ENCODE measurements at regions not wholly inside any gene's neighbourhood (a gene's known extent, or its start where the extent isn't known, plus 50 kb on each side); places are given as distances from the start of the nearest gene placed in this dataset.

DNA sequence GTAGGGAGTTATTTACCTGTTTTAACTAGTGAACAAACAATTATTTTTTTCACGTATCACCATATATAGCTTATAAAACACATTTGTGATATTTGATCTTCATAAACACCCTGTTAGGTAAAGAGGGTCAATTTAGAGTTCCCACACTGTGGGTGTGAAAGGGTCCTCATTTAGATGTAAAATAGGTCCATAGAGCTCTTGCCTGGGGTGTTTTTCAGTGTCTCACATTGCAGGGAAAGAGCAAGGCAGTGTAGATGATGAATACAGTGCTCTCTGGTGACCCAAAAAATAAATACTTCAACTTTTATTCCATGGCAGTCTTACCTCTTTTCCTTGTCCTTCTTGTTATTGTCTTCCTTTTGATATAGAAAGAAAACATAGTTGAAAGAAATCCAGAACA lies 403.2 kb upstream of the SGCD start:
- DNase-seq (no peak), ATAC-seq (ENCODE audit: low read depth) (no peak)
- no peak for TF ChIP-seq RCOR1 (IDR thresholded peaks at IDR 0.05; ENCODE audit: insufficient replicate concordance, low read length)
- TF ChIP-seq RAD21 (IDR thresholded peaks at IDR 0.05; ENCODE audit: low read length), result no peak
- TF ChIP-seq, protein P1, sequence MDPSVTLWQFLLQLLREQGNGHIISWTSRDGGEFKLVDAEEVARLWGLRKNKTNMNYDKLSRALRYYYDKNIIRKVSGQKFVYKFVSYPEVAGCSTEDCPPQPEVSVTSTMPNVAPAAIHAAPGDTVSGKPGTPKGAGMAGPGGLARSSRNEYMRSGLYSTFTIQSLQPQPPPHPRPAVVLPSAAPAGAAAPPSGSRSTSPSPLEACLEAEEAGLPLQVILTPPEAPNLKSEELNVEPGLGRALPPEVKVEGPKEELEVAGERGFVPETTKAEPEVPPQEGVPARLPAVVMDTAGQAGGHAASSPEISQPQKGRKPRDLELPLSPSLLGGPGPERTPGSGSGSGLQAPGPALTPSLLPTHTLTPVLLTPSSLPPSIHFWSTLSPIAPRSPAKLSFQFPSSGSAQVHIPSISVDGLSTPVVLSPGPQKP (IDR thresholded peaks at IDR 0.05; ENCODE audit: borderline replicate concordance, low read depth, low read length), result no peak
- no peak for TF ChIP-seq MXI1 (IDR thresholded peaks at IDR 0.05; ENCODE audit: borderline replicate concordance, low read depth, low read length)
- TF ChIP-seq RFX5 (IDR thresholded peaks at IDR 0.05; ENCODE audit: low read depth, low read length), result no peak
- no peak for TF ChIP-seq NFE2L2 (IDR thresholded peaks at IDR 0.05; ENCODE audit: low read depth, low read length)
- TF ChIP-seq, protein P2, sequence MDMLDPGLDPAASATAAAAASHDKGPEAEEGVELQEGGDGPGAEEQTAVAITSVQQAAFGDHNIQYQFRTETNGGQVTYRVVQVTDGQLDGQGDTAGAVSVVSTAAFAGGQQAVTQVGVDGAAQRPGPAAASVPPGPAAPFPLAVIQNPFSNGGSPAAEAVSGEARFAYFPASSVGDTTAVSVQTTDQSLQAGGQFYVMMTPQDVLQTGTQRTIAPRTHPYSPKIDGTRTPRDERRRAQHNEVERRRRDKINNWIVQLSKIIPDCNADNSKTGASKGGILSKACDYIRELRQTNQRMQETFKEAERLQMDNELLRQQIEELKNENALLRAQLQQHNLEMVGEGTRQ (IDR thresholded peaks at IDR 0.05; ENCODE audit: low read depth, low read length), result no peak
- no peak for TF ChIP-seq CEBPB (IDR thresholded peaks at IDR 0.05; ENCODE audit: low read depth, low read length)
- TF ChIP-seq MAFK (IDR thresholded peaks at IDR 0.05; ENCODE audit: low read depth, low read length), result no peak
- no peak for TF ChIP-seq SMC3 (IDR thresholded peaks at IDR 0.05; ENCODE audit: low read depth, low read length)
- TF ChIP-seq POLR2A (IDR thresholded peaks at IDR 0.05; ENCODE audit: low read depth, low read length), result no peak
- TF ChIP-seq FOS (IDR thresholded peaks at IDR 0.05; ENCODE audit: low read depth, low read length), result no peak
- no peak for TF ChIP-seq BHLHE40 (IDR thresholded peaks at IDR 0.05; ENCODE audit: low read depth, low read length)
- TF ChIP-seq, protein P3, sequence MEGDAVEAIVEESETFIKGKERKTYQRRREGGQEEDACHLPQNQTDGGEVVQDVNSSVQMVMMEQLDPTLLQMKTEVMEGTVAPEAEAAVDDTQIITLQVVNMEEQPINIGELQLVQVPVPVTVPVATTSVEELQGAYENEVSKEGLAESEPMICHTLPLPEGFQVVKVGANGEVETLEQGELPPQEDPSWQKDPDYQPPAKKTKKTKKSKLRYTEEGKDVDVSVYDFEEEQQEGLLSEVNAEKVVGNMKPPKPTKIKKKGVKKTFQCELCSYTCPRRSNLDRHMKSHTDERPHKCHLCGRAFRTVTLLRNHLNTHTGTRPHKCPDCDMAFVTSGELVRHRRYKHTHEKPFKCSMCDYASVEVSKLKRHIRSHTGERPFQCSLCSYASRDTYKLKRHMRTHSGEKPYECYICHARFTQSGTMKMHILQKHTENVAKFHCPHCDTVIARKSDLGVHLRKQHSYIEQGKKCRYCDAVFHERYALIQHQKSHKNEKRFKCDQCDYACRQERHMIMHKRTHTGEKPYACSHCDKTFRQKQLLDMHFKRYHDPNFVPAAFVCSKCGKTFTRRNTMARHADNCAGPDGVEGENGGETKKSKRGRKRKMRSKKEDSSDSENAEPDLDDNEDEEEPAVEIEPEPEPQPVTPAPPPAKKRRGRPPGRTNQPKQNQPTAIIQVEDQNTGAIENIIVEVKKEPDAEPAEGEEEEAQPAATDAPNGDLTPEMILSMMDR (conservative IDR thresholded peaks at IDR 0.05; ENCODE audit: low read depth, low read length), result no peak
- no peaks in the 10 kb centered on the region for H3K79me1 ChIP-seq (ENCODE audit: low read depth in 1 of 2, low read length in 2 of 2)
- H3K23ac ChIP-seq (ENCODE audit: low read depth, low read length), result no peak overlapping the region
- no peak overlapping the region for H3K18ac ChIP-seq (ENCODE audit: low read depth, low read length)
- intact Hi-C loops (cut with micrococcal nuclease), result loop anchor here (10.0 kb wide), 1 partner anchor 789 kb away; no protein-coding TSS in a partner anchor
- no peak overlapping the region for H2BK15ac ChIP-seq (ENCODE audit: low read depth, low read length)
- H3K9me1 ChIP-seq (ENCODE audit: insufficient read depth, low read length), result no peaks in the 10 kb centered on the region
- no peak overlapping the region for H3K56ac ChIP-seq (ENCODE audit: extremely low read depth, insufficient read depth, low read length)
- no peaks in the 10 kb centered on the region; the same call in 1 of the 2 replicates for H3K9me3 ChIP-seq (ENCODE audit: control insufficient read depth, insufficient read depth, low read length)
- H4K20me1 ChIP-seq (ENCODE audit: insufficient read depth, low read length), result no peaks in the 10 kb centered on the region
- ChIA-PET CTCF (no interaction called here), POLR2A (ENCODE audit: unreplicated experiment) (no interaction called here)
- H2AK5ac ChIP-seq (ENCODE audit: low read depth, low read length), result no peak overlapping the region
- H3K9ac ChIP-seq (ENCODE audit: low read depth, low read length), result no peak overlapping the region
- H4K91ac ChIP-seq (ENCODE audit: insufficient read depth, low read depth, low read length), result no peak overlapping the region
- no peak overlapping the region for H3K4me2 ChIP-seq (ENCODE audit: low read depth, low read length)
- peak overlapping the region; percentile 40; the same call in 1 of the 2 replicates for H2BK20ac ChIP-seq (ENCODE audit: low read depth, low read length)
- H3K27ac ChIP-seq (ENCODE audit: insufficient read depth, low read length), result no peak overlapping the region
- no CpG with 5 or more reads among the region's 1 CpG for WGBS, 2 experiments (ENCODE audit: extremely low coverage in 2 of 2, insufficient read length in 1 of 2)
- H3K4ac ChIP-seq (ENCODE audit: low read depth, low read length), result no peak overlapping the region
- H4K8ac ChIP-seq (ENCODE audit: low read depth in 2 of 2, low read length in 2 of 2), result no peak overlapping the region
- no peaks in the 10 kb centered on the region for H3K36me3 ChIP-seq (ENCODE audit: control insufficient read depth, insufficient read depth, low read length)
- H3K4me3 ChIP-seq (ENCODE audit: insufficient read depth, low read depth, low read length), result no peak overlapping the region
- H3K14ac ChIP-seq (replicated peaks; ENCODE audit: low read depth, low read length), result no peak overlapping the region
- H4K5ac ChIP-seq (ENCODE audit: low read depth, low read length), result no peak overlapping the region
- no peaks in the 10 kb centered on the region for H3K27me3 ChIP-seq (ENCODE audit: control insufficient read depth, insufficient read depth, low read length)
- in situ Hi-C loops (cut with MboI; ENCODE audit: low sequenced_read_pairs), result no loop called here
- H2AFZ ChIP-seq (replicated peaks; ENCODE audit: low read length, poor library complexity), result no peak overlapping the region
- H2BK5ac ChIP-seq (ENCODE audit: low read depth, low read length, poor library complexity, severe bottlenecking), result no peak overlapping the region
- dilution Hi-C loops (cut with HindIII; ENCODE audit: low sequenced_read_pairs, unreplicated experiment), result no loop called here
- no peak overlapping the region for H2AK9ac ChIP-seq (replicated peaks; ENCODE audit: low read depth, low read length, poor library complexity)
- BruUV-seq (replicated peaks), result no TSS peak
- H3K4me1 ChIP-seq (ENCODE audit: control insufficient read depth, insufficient read depth, low read length), result no peaks in the 10 kb centered on the region
- no peak overlapping the region for H2BK120ac ChIP-seq (ENCODE audit: low read depth, low read length)
